Mammary epithelial cell (primary cell): ENCODE measurements at regions not wholly inside any gene's neighbourhood (a gene's known extent, or its start where the extent isn't known, plus 50 kb on each side); places are given as distances from the start of the nearest gene placed in this dataset.

Experiments
- EZH2 ChIP-seq: IDR thresholded peaks from 2 replicates; pipeline ENCODE4 v1.6.1; 2012; ENCODE audit warnings: low read length, inconsistent platforms, borderline replicate concordance
- TF ChIP-seq, protein P1 (sequence below), 2 donors: IDR thresholded peaks in 1 of 2; conservative IDR thresholded peaks in 1 of 2; 2 replicates each; pipeline ENCODE4 v1.5.1; 2011 to 2012; ENCODE audit warnings: inconsistent platforms in 2 of 2, low read length in 2 of 2, mild to moderate bottlenecking in 2 of 2, control low read depth in 1 of 2, low read depth in 1 of 2; ENCODE audit not compliant: insufficient read depth in 1 of 2; ENCODE audit errors: extremely low read depth in 1 of 2

DNA sequence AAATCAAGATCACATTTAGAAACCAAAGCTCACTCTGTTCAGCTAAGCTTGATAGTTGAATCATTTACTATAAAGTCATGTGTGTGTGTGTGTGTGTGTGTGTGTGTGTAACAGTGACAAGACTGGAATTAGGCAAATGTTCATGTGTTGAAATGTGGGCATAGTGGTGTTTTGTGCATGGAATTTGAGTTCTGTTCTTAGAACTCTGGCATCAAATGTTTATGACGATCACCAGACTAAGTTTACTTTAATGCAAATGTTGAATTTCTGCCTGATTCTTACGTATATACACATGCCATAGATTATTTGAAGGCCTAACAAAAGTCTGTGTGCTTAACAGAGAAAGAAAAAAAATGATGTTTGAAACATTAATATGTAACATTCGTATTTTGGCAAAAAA lies 72.8 kb upstream of the COL5A1 start:
- TF ChIP-seq, protein P1, sequence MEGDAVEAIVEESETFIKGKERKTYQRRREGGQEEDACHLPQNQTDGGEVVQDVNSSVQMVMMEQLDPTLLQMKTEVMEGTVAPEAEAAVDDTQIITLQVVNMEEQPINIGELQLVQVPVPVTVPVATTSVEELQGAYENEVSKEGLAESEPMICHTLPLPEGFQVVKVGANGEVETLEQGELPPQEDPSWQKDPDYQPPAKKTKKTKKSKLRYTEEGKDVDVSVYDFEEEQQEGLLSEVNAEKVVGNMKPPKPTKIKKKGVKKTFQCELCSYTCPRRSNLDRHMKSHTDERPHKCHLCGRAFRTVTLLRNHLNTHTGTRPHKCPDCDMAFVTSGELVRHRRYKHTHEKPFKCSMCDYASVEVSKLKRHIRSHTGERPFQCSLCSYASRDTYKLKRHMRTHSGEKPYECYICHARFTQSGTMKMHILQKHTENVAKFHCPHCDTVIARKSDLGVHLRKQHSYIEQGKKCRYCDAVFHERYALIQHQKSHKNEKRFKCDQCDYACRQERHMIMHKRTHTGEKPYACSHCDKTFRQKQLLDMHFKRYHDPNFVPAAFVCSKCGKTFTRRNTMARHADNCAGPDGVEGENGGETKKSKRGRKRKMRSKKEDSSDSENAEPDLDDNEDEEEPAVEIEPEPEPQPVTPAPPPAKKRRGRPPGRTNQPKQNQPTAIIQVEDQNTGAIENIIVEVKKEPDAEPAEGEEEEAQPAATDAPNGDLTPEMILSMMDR (conservative IDR thresholded peaks at IDR 0.05 in 1 of 2, IDR thresholded peaks at IDR 0.05 in 1 of 2; ENCODE audit: extremely low read depth in 1 of 2, insufficient read depth in 1 of 2, low read depth in 1 of 2, low read length in 2 of 2): no peak
- TF ChIP-seq EZH2: no peak
